ENCODE measurements at regions not wholly inside any gene's neighbourhood (a gene's known extent, or its start where the extent isn't known, plus 50 kb on each side); places are given as distances from the start of the nearest gene placed in this dataset.

GRCh38 chr1:198032668-198033067, 115.5 kb downstream of the LHX9 start:
- H3K4me3 ChIP-seq: no peak overlapping the region
- CTCF ChIA-PET: no interaction called here
- no peak overlapping the region for H3K4me2 ChIP-seq
- BruUV-seq (replicated peaks): no TSS peak
- H3K36me3 ChIP-seq (ENCODE audit: low read depth): no peaks in the 10 kb centered on the region
- POLR2A ChIA-PET (ENCODE audit: unreplicated experiment): no interaction called here
- TF ChIP-seq CTCF (conservative IDR thresholded peaks at IDR 0.05) (no peak), EZH2 (IDR thresholded peaks at IDR 0.05; ENCODE audit: low read depth) (no peak)
- no peaks in the 10 kb centered on the region for H3K4me1 ChIP-seq (replicated peaks; ENCODE audit: insufficient read depth)
- no peaks in the 10 kb centered on the region for H3F3A ChIP-seq (ENCODE audit: insufficient read depth, low read depth)
- no peak for DNase-seq
- H4K20me1 ChIP-seq (ENCODE audit: insufficient read depth): no peaks in the 10 kb centered on the region
- no peaks in the 10 kb centered on the region for H3K9me3 ChIP-seq (ENCODE audit: insufficient read depth, low read depth)
- intact Hi-C loops (cut with micrococcal nuclease; ENCODE audit: unreplicated experiment): no loop called here
- H3K9me2 ChIP-seq (ENCODE audit: insufficient read depth): no peaks in the 10 kb centered on the region
- H3K27me3 ChIP-seq (ENCODE audit: insufficient read depth, low read depth): no peaks in the 10 kb centered on the region
- no peak overlapping the region for H2AFZ ChIP-seq
- no peaks in the 10 kb centered on the region for H3K79me2 ChIP-seq (ENCODE audit: low read depth)
- no peak overlapping the region for H3K27ac ChIP-seq

- intact Hi-C loops (cut with micrococcal nuclease; ENCODE audit: unreplicated experiment): no loop called here
- no peak for DNase-seq
- no peak overlapping the region for H2AFZ ChIP-seq
- H3K4me3 ChIP-seq: no peak overlapping the region
- no peaks in the 10 kb centered on the region for H3K9me2 ChIP-seq (ENCODE audit: insufficient read depth)
- H4K20me1 ChIP-seq (ENCODE audit: insufficient read depth): no peaks in the 10 kb centered on the region
- no peaks in the 10 kb centered on the region for H3K27me3 ChIP-seq (ENCODE audit: insufficient read depth, low read depth)
- no peak overlapping the region for H3K4me2 ChIP-seq
- no peaks in the 10 kb centered on the region for H3K4me1 ChIP-seq (replicated peaks; ENCODE audit: insufficient read depth)
- POLR2A ChIA-PET (ENCODE audit: unreplicated experiment): no interaction called here
- H3K79me2 ChIP-seq (ENCODE audit: low read depth): no peaks in the 10 kb centered on the region
- H3K36me3 ChIP-seq (ENCODE audit: low read depth): no peaks in the 10 kb centered on the region
- TF ChIP-seq EZH2 (IDR thresholded peaks at IDR 0.05; ENCODE audit: low read depth): no peak
- no peak for TF ChIP-seq CTCF (conservative IDR thresholded peaks at IDR 0.05)
- no peaks in the 10 kb centered on the region for H3K9me3 ChIP-seq (ENCODE audit: insufficient read depth, low read depth)
- H3F3A ChIP-seq (ENCODE audit: insufficient read depth, low read depth): no peaks in the 10 kb centered on the region
- CTCF ChIA-PET: no interaction called here
- no TSS peak for BruUV-seq (replicated peaks)
- no peak overlapping the region for H3K27ac ChIP-seq
These were observed 115.9 kb upstream of the NEK7 start for GRCh38 chr1:198040880-198041279.

GRCh38 chr1:198042168-198042567, 114.6 kb upstream of the NEK7 start:
- POLR2A ChIA-PET (ENCODE audit: unreplicated experiment): no interaction called here
- Histone ChIP-seq H3K27me3 (ENCODE audit: insufficient read depth, low read depth) (no peaks in the 10 kb centered on the region), H4K20me1 (ENCODE audit: insufficient read depth) (no peaks in the 10 kb centered on the region), H2AFZ (no peak overlapping the region), H3F3A (ENCODE audit: insufficient read depth, low read depth) (no peaks in the 10 kb centered on the region), H3K27ac (no peak overlapping the region), H3K4me3 (no peak overlapping the region), H3K4me2 (no peak overlapping the region), H3K4me1 (replicated peaks; ENCODE audit: insufficient read depth) (no peaks in the 10 kb centered on the region), H3K9me2 (ENCODE audit: insufficient read depth) (no peaks in the 10 kb centered on the region), H3K9me3 (ENCODE audit: insufficient read depth, low read depth) (no peaks in the 10 kb centered on the region), H3K36me3 (ENCODE audit: low read depth) (no peaks in the 10 kb centered on the region), H3K79me2 (ENCODE audit: low read depth) (no peaks in the 10 kb centered on the region)
- no TSS peak for BruUV-seq (replicated peaks)
- DNase-seq: no peak
- intact Hi-C loops (cut with micrococcal nuclease; ENCODE audit: unreplicated experiment): no loop called here
- TF ChIP-seq CTCF (conservative IDR thresholded peaks at IDR 0.05) (no peak), EZH2 (IDR thresholded peaks at IDR 0.05; ENCODE audit: low read depth) (no peak)
- CTCF ChIA-PET: no interaction called here

All from PC-9 (cell line).